Calu3 (cell line): ENCODE measurements at regions not wholly inside any gene's neighbourhood (a gene's known extent, or its start where the extent isn't known, plus 50 kb on each side); places are given as distances from the start of the nearest gene placed in this dataset.

ENCODE experiments used
- BruUV-seq: library from RNA; stranded (reverse); fragments of 400-500 nt; replicated peaks from 2 replicates; lab custom pipeline; 2021; lab: Mats Ljungman, UMichigan
- CTCF ChIA-PET: fragments of 300-600 bp; sonication (Branson Sonifier 250); formaldehyde crosslinking; loops from one replicate; lab custom pipeline; 2022; ENCODE audit warnings: antibody characterized with exemption; lab: Charles Lee
- DNase-seq: peaks from one replicate; pipeline ENCODE4 v3.0.0; 2022
- H3K27ac Mint-ChIP-seq: one replicate; pipeline ENCODE4 v1.8.0; 2022; ENCODE audit warnings: mixed read lengths; ENCODE audit not compliant: unreplicated experiment
- H3K27me3 Mint-ChIP-seq: one replicate; pipeline ENCODE4 v1.8.0; 2022; ENCODE audit warnings: mixed read lengths; ENCODE audit not compliant: unreplicated experiment
- H3K36me3 Mint-ChIP-seq: one replicate; pipeline ENCODE4 v1.8.0; 2022; ENCODE audit warnings: mild to moderate bottlenecking, moderate library complexity, mixed read lengths; ENCODE audit not compliant: insufficient read depth, unreplicated experiment
- H3K4me1 Mint-ChIP-seq: one replicate; pipeline ENCODE4 v1.8.0; 2022; ENCODE audit warnings: mild to moderate bottlenecking, low read depth, mixed read lengths; ENCODE audit not compliant: unreplicated experiment
- H3K4me3 Mint-ChIP-seq: one replicate; pipeline ENCODE4 v1.8.0; 2022; ENCODE audit warnings: mild to moderate bottlenecking, low read depth, moderate library complexity, mixed read lengths; ENCODE audit not compliant: unreplicated experiment
- H3K9me3 Mint-ChIP-seq: one replicate; pipeline ENCODE4 v1.8.0; 2022; ENCODE audit warnings: low read depth, mixed read lengths; ENCODE audit not compliant: unreplicated experiment
- intact Hi-C: fragments of 100-400 bp; cut with micrococcal nuclease; formaldehyde crosslinking; loops from one replicate; pipeline ENCODE4 v1.10.0; 2022; ENCODE audit not compliant: unreplicated experiment
- TF ChIP-seq, protein P1 (sequence below): fragments of 200-600 bp; IDR thresholded peaks from one replicate; pipeline ENCODE4 v1.8.0; 2022; ENCODE audit warnings: antibody characterized with exemption; ENCODE audit not compliant: unreplicated experiment

DNA sequence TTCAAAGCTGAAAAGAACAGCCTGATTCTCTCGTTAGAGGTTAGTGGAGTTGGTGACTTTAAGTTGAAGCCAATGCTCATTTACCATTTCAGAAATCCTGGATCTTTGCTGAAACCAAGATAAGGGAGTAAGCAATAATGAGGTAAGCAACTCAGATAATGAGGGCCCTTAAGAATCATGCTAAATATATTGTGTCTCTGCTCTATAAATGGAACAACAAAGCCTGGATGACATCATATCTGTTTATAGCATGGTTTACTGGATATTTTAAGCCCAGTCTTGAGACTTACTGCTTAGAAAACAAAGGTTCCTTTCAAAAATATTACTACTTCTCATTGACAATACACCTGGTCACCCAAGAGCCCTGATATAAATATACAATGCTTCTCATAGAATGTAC is 276.7 kb upstream of the PPARGC1A start:
- TF ChIP-seq, protein P1, sequence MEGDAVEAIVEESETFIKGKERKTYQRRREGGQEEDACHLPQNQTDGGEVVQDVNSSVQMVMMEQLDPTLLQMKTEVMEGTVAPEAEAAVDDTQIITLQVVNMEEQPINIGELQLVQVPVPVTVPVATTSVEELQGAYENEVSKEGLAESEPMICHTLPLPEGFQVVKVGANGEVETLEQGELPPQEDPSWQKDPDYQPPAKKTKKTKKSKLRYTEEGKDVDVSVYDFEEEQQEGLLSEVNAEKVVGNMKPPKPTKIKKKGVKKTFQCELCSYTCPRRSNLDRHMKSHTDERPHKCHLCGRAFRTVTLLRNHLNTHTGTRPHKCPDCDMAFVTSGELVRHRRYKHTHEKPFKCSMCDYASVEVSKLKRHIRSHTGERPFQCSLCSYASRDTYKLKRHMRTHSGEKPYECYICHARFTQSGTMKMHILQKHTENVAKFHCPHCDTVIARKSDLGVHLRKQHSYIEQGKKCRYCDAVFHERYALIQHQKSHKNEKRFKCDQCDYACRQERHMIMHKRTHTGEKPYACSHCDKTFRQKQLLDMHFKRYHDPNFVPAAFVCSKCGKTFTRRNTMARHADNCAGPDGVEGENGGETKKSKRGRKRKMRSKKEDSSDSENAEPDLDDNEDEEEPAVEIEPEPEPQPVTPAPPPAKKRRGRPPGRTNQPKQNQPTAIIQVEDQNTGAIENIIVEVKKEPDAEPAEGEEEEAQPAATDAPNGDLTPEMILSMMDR = no peak
- BruUV-seq = no TSS peak
- no peaks in the 10 kb centered on the region for H3K4me1 Mint-ChIP-seq
- no peak for DNase-seq
- intact Hi-C loops = no loop called here
- no peaks in the 10 kb centered on the region for H3K9me3 Mint-ChIP-seq
- no peaks in the 10 kb centered on the region for H3K36me3 Mint-ChIP-seq
- CTCF ChIA-PET = no interaction called here
- H3K4me3 Mint-ChIP-seq = no peak overlapping the region
- H3K27ac Mint-ChIP-seq = no peak overlapping the region
- H3K27me3 Mint-ChIP-seq = no peaks in the 10 kb centered on the region

DNA sequence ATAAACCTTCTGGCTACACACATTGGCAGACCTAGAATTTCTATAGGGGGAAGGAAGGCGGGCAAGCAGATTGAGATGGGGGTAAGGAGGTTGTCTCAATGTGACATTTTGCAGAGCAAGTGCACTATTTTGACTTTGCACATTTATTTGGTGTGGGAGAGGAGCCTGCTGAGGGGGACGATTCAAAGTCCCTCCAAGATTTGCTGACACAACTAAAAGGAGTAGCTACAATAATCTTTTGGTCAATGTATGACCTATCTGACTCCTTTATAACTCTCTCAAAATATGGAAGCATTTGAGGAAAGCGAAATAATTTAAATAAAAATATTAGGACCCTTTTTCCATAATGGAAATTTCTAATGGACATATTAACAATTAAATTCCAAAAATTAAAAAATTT is 274.9 kb upstream of the PPARGC1A start:
- Mint-ChIP-seq H3K27me3 (no peaks in the 10 kb centered on the region), H3K27ac (no peak overlapping the region), H3K36me3 (no peaks in the 10 kb centered on the region), H3K9me3 (no peaks in the 10 kb centered on the region), H3K4me3 (no peak overlapping the region), H3K4me1 (no peaks in the 10 kb centered on the region)
- TF ChIP-seq, protein P1 = no peak
- intact Hi-C loops = no loop called here
- no TSS peak for BruUV-seq
- CTCF ChIA-PET = no interaction called here
- no peak for DNase-seq

DNA sequence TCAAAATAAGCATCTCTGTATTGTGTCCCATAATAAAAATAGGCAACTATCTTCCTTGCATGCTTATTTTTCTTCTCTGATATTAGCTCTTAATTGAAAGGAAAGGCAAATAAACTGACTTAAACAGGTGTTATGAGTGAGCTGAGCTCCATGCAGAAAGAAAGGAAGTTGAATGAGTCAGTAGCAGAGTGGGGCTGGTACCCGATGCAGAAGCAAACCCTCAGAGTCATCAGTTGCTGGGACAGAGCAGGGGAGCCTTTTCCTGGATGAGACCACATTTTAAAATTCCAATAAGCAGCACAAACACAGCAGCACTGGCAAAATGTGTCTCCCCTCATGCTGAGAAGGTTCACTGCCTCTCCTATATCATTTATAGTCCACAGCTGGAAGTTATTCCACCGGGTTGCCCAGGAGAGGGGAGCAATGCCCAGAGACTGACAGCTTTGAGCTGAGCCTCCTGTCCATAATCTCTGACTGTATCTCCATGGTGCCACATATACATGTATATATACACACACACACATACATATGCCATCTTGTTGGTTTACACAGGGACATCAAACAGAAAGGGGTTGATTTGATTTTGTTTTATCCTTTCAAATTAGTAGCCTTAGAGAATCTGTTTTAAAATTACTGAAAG is 274.3 kb upstream of the PPARGC1A start:
- no TSS peak for BruUV-seq
- Mint-ChIP-seq H3K4me3 (no peak overlapping the region), H3K27me3 (no peaks in the 10 kb centered on the region), H3K27ac (no peak overlapping the region), H3K9me3 (no peaks in the 10 kb centered on the region), H3K4me1 (no peaks in the 10 kb centered on the region), H3K36me3 (no peaks in the 10 kb centered on the region)
- intact Hi-C loops = no loop called here
- no peak for DNase-seq
- CTCF ChIA-PET = no interaction called here
- TF ChIP-seq, protein P1 = no peak

DNA sequence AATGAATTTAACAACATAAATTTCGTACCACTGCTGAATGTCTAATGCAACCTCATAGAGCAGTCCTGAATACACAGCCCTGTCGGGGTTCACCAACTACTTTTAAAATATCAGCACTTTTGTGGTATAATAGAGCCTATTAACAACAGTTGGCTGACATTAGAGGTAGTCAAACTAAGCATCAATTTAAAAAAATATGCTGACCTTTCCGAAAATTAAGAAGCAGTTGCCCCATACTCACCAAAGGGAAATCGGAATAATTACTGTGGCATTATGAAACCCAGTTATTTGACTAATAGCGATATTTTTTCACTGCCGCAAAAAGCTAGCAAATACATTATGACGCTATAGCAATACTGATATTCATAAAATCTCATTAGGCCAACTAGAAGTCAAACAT is 273.5 kb upstream of the PPARGC1A start:
- H3K27ac Mint-ChIP-seq = no peak overlapping the region
- H3K4me3 Mint-ChIP-seq = no peak overlapping the region
- H3K27me3 Mint-ChIP-seq = peaks cover under 1% of the 10 kb centered on the region
- no TSS peak for BruUV-seq
- H3K36me3 Mint-ChIP-seq = no peaks in the 10 kb centered on the region
- TF ChIP-seq, protein P1 = no peak
- no peaks in the 10 kb centered on the region for H3K4me1 Mint-ChIP-seq
- no peaks in the 10 kb centered on the region for H3K9me3 Mint-ChIP-seq
- no peak for DNase-seq
- intact Hi-C loops = no loop called here
- CTCF ChIA-PET = no interaction called here
